ENCODE measurements at regions not wholly inside any gene's neighbourhood (a gene's known extent, or its start where the extent isn't known, plus 50 kb on each side); places are given as distances from the start of the nearest gene placed in this dataset.

DNA sequence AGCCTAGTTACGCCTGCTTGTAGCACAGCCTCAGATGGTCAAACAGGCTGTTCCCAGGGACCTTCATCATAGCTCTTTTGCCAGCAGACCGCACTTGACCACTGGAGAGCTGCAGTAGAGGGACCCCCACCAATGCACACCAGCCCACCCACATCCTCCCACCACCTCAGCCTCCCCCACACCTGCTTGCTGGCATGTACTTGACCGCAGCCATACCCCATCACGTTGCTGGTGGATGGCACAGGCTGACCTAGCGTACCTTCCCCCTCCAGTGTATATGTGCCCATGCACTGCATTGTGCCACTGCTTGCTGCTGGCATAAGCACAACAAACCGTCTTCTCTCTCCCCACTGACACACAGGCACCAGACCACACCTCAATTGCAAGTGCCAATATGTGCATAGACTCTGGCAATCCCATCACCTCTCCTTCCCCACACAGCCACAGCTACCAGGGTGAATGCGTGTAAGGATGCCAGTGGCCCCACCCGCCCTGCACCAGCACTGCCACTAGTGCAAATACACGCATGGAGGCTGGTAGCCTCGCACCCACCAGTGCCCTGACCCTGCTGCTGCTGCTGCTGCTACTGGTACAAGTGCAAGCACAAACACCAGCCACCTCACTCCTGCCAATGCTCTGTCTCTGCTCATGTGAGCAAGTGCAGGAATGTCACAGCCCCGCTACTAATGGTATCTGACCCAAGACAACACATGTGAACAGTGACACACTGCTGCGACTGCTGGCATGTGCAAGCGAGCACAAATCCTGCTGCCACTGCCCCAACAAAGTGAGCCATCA lies 1377.6 kb downstream of the CDH11 start (continued):
- TF ChIP-seq, protein P1, sequence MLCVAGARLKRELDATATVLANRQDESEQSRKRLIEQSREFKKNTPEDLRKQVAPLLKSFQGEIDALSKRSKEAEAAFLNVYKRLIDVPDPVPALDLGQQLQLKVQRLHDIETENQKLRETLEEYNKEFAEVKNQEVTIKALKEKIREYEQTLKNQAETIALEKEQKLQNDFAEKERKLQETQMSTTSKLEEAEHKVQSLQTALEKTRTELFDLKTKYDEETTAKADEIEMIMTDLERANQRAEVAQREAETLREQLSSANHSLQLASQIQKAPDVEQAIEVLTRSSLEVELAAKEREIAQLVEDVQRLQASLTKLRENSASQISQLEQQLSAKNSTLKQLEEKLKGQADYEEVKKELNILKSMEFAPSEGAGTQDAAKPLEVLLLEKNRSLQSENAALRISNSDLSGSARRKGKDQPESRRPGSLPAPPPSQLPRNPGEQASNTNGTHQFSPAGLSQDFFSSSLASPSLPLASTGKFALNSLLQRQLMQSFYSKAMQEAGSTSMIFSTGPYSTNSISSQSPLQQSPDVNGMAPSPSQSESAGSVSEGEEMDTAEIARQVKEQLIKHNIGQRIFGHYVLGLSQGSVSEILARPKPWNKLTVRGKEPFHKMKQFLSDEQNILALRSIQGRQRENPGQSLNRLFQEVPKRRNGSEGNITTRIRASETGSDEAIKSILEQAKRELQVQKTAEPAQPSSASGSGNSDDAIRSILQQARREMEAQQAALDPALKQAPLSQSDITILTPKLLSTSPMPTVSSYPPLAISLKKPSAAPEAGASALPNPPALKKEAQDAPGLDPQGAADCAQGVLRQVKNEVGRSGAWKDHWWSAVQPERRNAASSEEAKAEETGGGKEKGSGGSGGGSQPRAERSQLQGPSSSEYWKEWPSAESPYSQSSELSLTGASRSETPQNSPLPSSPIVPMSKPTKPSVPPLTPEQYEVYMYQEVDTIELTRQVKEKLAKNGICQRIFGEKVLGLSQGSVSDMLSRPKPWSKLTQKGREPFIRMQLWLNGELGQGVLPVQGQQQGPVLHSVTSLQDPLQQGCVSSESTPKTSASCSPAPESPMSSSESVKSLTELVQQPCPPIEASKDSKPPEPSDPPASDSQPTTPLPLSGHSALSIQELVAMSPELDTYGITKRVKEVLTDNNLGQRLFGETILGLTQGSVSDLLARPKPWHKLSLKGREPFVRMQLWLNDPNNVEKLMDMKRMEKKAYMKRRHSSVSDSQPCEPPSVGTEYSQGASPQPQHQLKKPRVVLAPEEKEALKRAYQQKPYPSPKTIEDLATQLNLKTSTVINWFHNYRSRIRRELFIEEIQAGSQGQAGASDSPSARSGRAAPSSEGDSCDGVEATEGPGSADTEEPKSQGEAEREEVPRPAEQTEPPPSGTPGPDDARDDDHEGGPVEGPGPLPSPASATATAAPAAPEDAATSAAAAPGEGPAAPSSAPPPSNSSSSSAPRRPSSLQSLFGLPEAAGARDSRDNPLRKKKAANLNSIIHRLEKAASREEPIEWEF (IDR thresholded peaks at IDR 0.05; ENCODE audit: insufficient replicate concordance, low read depth, low read length), result no peak

DNA sequence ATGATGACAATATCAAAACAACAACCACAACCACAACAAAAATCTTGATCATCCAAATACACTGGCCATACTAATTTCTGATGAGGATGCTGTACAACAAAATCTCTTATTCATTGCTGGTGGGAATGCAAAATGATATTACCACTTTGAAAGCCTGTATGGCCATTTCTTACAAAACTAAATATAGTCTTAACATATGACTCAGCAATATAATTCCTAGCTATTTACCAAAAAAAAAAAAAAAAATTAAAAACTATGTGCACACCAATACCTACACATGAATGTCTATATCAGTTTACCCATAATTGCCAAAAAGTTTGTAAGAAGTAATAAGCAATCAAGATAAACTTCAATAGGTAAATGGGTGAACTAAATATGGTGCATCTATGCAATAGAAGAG lies 1379.7 kb downstream of the CDH11 start:
- ChIA-PET CTCF (no interaction called here), RAD21 (ENCODE audit: unreplicated experiment) (no interaction called here), POLR2A (no interaction called here), SMC1A (ENCODE audit: uncharacterized antibody, unreplicated experiment) (no interaction called here)
- H3K9me3 ChIP-seq (replicated peaks; ENCODE audit: control insufficient read depth, insufficient read depth, low read length), result no peaks in the 10 kb centered on the region; the same call in 2 of the 3 replicates
- H3K36me3 ChIP-seq (ENCODE audit: control insufficient read depth in 2 of 2, insufficient read depth in 2 of 2, low read length in 1 of 2), result no peaks in the 10 kb centered on the region
- H4K20me1 ChIP-seq (ENCODE audit: control insufficient read depth, insufficient read depth), result no peaks in the 10 kb centered on the region
- no peak overlapping the region for H2AFZ ChIP-seq (ENCODE audit: control insufficient read depth, low read depth, low read length)
- intact Hi-C loops (cut with micrococcal nuclease; ENCODE audit: unreplicated experiment) (no loop called here), in situ Hi-C loops (cut with MboI) (no loop called here)
- H3K27ac ChIP-seq (ENCODE audit: control insufficient read depth, insufficient read depth), result no peak overlapping the region
- no peak overlapping the region for H3K9ac ChIP-seq (ENCODE audit: control insufficient read depth, insufficient read depth, low read length)
- no peak for TF ChIP-seq CHD4 (IDR thresholded peaks at IDR 0.05)
- TF ChIP-seq NR2C1 (IDR thresholded peaks at IDR 0.05), result no peak
- TF ChIP-seq, protein P2, sequence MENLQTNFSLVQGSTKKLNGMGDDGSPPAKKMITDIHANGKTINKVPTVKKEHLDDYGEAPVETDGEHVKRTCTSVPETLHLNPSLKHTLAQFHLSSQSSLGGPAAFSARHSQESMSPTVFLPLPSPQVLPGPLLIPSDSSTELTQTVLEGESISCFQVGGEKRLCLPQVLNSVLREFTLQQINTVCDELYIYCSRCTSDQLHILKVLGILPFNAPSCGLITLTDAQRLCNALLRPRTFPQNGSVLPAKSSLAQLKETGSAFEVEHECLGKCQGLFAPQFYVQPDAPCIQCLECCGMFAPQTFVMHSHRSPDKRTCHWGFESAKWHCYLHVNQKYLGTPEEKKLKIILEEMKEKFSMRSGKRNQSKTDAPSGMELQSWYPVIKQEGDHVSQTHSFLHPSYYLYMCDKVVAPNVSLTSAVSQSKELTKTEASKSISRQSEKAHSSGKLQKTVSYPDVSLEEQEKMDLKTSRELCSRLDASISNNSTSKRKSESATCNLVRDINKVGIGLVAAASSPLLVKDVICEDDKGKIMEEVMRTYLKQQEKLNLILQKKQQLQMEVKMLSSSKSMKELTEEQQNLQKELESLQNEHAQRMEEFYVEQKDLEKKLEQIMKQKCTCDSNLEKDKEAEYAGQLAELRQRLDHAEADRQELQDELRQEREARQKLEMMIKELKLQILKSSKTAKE (IDR thresholded peaks at IDR 0.05; ENCODE audit: low read depth, poor library complexity, severe bottlenecking), result no peak
- TF ChIP-seq, protein P3, sequence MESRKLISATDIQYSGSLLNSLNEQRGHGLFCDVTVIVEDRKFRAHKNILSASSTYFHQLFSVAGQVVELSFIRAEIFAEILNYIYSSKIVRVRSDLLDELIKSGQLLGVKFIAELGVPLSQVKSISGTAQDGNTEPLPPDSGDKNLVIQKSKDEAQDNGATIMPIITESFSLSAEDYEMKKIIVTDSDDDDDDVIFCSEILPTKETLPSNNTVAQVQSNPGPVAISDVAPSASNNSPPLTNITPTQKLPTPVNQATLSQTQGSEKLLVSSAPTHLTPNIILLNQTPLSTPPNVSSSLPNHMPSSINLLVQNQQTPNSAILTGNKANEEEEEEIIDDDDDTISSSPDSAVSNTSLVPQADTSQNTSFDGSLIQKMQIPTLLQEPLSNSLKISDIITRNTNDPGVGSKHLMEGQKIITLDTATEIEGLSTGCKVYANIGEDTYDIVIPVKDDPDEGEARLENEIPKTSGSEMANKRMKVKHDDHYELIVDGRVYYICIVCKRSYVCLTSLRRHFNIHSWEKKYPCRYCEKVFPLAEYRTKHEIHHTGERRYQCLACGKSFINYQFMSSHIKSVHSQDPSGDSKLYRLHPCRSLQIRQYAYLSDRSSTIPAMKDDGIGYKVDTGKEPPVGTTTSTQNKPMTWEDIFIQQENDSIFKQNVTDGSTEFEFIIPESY (IDR thresholded peaks at IDR 0.05), result no peak
- H3K27me3 ChIP-seq (replicated peaks in 1 of 2; ENCODE audit: control insufficient read depth in 2 of 2, insufficient read depth in 2 of 2, low read length in 1 of 2), result no peaks in the 10 kb centered on the region
- H3K4me3 ChIP-seq, result no peak overlapping the region
- FAIRE-seq (no peak), DNase-seq (ENCODE audit: low read depth, low spot score) (no peak), ATAC-seq (no peak)
- no peaks in the 10 kb centered on the region for H3K79me2 ChIP-seq (ENCODE audit: control insufficient read depth, insufficient read depth, low read length)
- no peak overlapping the region for H3K4me2 ChIP-seq (ENCODE audit: control insufficient read depth, insufficient read depth)
- no TSS peak for BruUV-seq (replicated peaks)
- H3K4me1 ChIP-seq (ENCODE audit: control insufficient read depth, insufficient read depth, low read length), result no peaks in the 10 kb centered on the region
